COLO668 (cell line): ENCODE measurements at regions not wholly inside any gene's neighbourhood (a gene's known extent, or its start where the extent isn't known, plus 50 kb on each side); places are given as distances from the start of the nearest gene placed in this dataset.

Source experiments
- DNase-seq: peaks from one replicate; lab custom pipeline; 2025; ENCODE audit not compliant: unreplicated experiment; lab: John Stamatoyannopoulos, UW

DNA sequence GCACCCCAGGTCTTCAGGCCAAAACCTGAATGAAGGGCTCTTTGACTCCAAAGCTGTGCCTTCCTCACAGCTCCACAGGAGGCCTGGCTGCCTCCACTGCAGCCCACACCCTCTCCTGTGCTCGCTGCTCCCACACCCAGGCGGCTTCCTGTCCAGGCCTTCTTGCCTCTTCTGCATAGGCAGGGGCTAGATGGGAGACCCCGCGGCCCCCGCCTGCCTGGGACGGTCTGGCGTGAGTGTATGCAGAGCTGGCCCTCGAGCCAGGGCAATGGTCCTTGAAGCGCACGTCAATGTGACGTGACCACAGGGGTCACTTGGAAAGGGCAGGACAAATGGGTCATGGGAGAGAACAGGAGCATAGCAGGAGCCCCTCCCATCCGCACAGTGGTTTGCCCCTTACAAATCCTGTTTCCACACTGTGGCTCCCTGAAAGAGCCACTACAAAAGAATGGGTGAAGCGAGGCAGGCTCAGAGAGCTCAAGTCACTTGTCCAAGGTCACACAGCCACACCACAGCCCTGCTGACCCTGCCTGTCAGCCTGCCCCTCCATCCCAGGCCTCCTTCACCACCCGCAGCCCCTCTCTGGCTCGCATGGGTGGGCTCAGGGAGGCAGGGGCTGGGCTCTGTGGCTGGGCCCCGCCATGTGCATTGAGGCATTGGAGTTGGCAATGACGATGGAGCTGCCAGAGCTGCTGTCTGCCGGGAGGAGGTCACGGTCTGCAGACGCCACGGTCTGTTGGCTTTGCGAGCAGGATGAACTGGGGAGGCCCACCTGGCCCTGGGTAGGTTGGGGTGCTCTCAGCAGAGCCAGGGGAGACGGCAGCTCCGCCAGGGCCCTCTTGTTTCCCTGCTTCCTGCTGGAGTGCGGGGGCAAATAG, 71.2 kb upstream of the WNT11 start:
- peak; percentile 9 for DNase-seq

DNA sequence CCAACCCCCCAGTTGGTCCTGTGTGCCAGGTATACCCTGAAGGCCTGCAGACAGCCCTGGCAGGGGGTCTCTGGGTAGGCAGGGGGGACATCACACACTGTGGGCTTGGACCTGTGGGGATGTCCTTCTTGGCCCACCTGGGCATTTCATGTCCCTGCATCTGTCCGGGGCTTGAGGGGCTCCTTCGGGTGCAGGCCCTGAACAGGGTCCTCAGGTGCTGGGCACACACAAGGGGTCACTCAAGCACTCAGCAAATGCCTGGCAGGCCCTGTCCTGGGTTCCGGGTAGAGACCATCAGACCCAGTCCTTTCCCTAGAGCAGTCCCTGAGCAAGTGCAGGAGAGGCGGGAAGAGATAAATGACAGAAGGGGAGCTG, 70.5 kb upstream of the WNT11 start:
- no peak for DNase-seq

DNA sequence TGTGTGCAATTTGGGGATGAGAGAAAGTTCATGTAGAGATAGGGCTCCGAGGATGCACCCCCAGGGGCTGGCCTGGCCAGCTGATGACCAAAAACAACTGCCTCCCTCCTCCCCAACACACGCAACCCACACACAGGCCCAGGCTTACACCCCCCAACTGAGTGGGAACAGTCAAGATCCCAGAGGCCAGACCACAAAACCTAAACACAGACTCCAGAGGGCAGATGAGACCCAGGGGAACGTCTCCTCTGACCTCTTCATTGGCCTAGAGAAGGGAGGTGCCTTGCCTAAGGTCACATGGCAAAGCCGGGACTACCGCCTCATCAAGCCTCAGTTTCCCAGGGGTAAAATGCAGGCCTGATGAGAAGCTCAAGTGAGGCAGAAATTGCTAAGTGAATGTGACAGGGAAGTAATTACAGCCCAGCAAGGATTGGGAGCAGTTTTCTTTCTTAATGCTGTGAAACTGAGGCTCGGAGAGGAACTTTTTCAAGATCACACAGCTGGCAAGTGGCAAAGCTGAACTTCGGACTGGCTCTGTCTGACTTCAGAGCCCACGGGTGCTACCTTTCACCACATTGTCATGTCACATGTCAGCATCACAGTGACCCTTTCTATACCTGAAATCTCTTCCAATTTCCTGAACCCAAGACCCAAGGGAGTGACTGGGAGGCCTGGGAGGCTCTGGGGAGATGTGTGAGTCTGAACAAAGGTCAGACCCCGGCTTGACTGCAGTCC, 69.9 kb upstream of the WNT11 start:
- no peak for DNase-seq

DNA sequence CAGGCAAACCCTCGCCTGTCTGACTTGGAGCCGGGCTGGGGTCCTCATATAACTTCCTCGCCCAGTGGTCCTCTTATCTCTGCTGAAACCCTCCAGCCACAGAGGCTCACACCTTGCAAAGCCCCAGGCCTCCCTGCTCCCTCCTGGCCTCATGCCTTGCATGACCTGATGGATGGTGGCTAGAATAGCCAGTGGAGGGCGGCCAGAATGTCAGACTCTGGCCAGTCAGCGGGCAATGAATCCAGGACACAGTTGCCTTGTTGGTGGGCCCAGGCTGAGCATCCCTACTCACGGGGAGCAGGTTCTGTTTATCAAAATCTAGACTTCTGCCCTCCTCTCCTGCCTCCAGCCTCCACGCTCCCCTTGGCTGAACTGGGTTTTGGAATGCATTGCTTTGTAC, 69.1 kb upstream of the WNT11 start:
- DNase-seq = no peak

DNA sequence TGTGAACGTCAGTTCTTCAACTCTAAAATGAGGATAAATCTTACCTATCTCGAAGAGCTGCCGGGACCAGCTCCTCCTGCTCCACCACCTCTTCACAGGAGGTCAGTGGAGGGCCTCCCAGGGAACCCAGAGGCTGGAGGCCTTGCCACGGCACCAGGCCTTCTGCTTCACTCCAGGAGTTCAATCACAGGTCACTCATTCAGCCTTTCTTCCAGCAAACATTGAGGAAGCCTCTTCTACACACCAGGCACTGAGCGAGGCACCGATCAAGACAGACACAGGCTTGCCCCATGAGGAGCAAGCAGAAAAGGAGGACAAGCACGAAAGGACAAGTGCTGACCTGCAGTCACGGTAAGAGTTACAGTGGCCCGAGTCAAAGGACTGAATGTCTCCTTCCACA, 64.8 kb upstream of the WNT11 start:
- no peak for DNase-seq

DNA sequence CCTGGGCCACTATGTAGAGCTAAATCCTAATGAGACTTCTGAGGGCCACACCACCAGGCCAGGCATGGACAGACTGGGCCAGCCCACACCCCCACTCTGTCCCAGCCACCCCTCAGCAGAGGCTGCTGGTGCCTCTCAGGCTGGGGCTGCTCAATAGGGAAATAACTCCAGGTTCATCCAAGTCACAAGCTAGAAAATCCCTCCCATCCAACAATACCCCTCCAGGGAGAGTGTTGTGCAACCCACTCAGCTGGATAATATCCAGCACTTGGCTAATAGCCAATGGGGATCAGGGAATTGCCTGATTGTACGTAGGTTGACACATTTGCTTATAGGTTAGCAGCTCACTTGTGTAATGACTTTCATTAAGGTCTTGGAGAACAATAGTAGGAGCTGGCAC, 64.1 kb upstream of the WNT11 start:
- DNase-seq = no peak

DNA sequence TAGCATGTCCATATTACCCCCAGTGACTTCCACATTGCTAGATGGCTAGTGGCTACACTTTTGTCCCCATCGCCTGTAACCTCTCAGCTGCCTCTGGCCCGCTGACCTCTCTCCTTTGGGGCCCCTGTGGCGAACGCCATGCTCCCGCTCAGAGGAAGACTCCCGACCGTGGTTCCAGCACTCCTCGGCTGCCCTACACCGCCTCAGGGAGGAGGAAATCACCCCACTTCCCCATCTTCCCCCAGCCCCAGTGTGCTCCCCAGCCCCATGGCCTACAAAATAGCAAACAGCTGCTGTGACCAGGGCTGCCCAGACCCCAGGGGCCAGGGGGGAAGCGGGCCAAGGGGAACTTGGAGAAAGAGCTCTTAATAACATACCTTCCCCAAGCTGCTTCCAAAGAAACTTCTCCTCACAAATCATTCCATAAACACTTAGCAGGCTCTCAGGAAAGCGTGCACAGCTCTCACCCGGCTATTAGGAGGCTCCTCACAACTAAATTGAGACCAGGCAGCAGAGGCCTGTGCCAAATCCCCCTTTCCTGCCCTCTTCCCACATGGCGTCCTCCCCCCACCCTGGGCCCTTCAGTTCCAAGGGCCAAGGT, 63.5 kb upstream of the WNT11 start:
- DNase-seq = no peak

DNA sequence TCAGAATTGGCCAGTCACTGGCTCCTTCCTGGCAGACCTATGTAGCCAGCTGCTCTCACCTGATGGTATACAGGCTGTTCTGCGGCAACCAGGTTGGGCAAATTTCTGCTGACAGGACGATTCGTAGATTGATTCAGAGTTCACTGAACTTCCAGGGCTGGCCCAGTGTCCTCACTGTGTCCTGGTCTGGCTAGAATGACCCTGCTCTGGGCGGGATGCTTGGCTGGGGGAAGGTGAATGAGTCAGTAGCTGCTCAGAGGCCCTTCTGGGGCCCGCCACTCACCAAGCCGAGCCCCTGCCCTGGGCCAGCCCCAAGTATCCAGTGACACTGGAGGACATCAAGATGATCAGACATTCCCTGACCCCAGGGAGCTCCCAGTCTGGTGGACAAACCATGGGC, 62.9 kb upstream of the WNT11 start:
- no peak for DNase-seq

DNA sequence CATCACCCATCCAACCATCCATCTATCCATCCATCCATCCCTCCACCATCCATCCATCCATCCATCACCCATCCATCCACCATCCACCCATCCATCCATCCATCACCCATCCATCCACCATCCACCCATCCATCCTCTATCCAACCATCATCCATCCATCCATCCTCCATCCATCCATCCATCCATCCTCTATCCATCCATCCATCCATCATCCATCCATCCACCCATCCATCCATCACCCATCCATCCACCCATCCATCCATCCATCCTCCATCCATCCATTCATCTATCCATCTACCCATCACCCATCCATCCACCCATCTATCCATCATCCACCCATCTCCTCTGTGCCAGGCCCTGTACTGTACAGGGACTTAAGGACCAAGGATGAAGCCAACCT, 62.2 kb upstream of the WNT11 start:
- DNase-seq = no peak

DNA sequence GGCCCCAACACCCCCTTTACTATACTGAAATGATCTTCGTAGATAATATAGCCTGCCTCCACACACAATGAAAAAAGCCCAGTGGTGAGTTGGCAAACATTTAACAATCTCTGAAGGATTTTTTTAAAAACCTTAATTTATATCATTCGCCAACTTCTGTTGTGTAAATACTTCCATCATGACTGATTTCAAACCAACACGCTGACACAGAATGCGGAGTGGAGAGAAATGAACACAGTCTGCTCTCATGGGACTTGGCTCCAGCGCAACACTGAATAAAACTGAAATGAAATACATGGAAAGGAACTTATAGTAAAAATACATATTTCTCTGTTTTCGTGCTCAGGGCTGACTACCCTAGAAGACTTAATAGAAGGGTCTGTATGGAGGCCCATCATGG, 61.3 kb upstream of the WNT11 start:
- DNase-seq = no peak

DNA sequence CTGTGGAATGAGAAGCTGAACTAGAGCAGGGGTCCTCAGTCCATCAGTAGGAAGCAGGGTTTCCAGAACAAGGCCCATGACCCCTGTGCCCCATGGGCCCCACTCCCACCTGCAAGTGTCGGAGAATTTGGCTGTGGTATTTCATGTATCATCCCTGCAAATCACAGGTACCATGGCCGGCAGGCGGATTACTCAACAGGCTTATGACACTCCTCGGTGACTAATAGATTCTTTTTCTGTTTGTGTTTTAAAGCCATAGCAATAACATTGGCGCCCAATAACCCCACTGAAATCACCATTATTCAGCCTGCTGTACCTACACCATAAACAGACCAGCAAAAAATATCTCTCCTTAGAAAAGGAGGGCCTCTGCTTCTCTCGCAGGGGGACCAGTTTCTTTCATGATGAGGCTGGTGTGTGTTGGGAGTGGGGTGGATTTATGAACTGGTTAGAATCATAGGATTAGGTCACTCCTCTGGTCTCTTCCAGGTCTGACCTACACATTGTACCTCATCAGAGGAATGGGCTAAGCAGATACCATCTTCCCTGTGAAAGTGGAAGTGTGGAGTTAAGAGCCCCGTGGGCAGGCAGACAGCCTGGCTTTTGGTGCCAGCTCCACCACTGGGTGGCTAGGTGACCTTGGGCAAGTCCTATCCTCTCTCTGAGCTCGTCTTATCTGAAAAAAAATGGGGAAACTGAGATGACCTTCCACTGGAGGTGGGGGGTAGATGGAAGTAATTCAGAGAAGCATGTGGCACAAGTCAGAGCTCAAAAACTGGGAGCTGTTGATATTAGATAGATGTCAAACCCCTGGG, 60.2 kb upstream of the WNT11 start:
- DNase-seq = no peak

DNA sequence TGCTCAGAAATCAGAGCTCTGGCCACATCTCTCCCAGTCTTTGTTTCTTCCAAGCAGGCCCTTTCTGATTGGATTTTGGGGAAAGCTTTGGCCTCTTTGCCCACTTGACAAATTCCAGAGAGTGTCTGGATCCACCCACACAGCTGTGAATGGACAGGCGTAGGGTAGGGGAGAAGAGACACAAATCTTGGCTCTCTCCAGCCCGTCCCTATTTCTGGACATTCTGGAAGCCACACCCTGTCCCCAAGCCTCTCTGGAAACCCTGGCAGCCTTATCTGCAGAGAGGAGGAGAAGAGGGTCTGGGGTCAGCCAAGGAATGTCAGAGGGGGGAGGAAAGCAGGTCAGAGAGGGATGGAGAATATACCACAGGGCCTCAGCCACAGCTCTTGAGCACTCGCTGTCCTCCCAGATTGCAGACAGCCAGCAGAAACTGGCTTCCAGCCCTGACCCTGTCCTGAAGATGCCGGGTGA, 59.5 kb upstream of the WNT11 start:
- DNase-seq = no peak

DNA sequence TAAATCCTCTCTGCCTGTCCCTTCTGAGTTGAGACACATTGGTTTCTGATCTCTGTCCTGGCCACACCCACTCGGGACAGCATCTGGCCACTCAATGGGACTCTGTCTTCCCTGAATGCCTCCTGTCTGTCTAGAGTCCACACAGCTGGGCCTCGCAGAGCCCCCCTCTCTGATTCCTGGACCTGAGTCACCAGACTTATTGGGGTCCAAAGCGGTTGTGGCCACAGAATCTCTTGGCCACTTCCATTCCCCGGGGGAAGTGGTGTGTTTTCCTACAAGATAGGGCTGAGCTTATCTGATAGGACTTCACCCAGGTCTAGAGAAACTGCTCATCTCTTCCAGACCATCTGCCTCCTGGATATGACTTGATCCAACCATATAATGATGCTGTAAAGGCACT, 57.4 kb upstream of the WNT11 start:
- DNase-seq = no peak

DNA sequence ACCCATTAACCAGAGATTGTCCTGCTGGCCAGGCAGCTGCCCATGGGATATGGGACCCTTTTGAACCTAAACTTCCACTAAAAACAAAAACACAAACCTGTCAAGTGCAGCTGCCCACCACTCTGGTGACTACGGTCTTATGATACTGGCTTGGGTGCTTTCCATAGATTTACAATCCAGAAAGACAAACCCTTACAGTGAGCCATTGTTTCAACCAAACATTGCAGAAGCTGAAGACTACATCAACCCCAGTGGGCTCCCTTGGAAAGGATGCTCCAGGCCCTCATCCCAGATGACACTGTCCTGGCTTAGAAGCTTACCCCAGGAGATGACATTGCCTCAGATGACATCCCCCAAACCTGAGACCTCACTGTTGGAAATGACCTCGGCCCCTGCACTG, 56.9 kb upstream of the WNT11 start:
- DNase-seq = no peak

DNA sequence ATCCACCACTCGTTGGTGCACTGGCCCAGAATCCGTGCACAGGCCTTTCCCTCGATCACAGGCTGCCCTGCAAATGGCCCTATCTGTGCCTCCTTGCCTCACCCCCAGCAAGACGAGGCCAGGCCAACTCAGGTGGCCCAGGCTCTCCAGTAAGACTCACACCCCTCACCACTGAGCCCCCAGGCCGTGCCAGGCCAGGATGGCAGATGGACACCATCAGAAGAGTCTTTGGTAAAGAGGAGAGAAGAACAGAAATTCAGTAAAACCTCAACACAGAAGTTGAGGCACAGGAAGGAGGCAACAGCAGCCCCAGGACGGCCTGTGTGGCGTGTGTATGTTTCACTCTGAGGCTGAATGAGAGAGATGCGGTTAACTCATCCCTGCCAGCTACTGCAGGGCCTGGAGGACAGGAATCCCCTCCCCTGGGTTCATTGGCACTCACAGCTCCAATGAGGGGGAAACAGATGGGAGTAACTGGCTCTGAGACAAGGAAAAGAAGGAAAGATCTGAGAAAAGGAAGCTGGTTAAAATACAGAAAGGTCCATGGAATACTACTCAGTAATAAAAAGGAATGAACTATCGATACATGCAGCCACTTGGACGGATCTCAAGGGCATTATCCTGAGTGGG, 54.1 kb upstream of the WNT11 start:
- no peak for DNase-seq

DNA sequence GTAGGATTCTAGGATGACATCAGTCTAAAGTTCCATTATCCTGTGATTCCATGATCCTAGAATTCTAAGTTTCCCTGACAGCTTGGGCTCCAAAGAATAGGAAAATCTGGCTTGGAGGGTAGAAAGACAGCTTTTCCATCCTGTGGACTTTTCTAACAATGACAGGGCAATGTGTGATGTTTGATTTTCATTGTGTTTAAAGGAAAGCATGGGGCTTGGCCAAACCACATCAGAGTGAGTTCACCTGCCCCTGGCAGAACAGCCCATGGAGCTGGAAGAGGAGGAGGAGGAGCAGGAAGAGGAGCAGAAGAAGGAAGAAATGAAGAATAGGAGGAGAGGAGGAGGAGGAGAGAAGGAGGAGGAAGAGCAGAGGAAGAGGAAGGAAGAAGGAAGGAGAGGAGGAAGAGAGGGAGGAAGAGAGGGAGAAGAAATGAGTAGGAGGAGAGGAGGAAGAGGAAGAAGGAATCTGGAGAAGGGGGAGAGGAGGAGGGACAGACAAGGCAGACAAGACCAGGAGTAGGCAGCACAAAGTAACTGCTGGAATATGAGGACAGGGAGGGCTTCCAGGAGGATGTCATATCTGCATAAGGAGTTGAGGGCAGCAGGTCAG, 53.1 kb upstream of the WNT11 start:
- DNase-seq = no peak

DNA sequence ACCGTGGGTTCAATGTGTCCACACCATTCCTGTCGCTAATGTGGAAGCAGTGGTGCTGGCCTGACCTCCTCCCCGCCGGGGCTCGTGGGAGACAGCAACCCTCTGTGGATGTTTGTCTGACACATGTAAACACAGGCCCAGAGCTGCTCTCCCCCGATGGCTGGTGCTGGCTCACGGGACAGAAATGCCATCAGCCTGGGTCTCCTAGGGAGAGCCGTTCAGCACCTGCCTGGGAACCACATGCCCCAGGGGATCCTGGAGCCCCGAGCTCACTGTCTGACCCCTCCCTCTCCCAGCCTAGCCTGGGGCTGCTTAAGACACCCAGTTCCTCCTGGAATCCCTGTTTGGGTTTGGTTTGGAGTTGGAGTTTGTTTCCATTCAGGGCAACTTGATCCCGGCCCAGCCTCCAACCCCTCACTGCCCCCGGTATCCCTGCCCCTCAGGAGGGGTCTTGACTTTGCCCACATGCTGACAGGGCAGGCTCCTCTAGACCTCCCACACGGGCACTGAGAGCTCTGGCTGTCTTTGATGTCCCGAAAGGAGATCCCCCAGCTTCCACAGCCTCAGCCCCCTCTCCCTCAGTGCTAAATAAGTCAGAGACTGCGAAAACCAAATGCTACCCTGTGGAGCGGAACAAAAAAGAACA, 50.9 kb upstream of the WNT11 start:
- peak; percentile 24 for DNase-seq

DNA sequence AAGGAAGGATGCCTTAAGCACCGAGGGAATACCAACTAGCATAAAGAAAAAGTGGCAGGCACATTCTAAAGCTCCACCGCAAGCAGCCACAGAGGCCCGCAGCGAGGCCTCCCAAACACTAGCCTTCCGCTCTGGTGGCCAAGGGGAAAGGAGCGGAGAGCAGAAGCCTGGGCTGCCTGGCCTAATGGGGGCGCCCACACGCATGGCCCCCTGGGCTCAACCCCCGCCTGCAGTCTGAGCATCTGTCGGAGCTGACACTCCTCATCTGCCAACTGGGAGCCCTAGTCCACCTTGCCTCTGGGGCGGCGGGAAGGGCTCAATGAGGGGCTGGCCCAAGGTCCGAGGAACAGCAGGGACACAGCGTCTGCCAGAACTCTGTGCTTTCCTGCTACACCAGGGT, 50.1 kb upstream of the WNT11 start:
- no peak for DNase-seq
